ENCODE measurements at regions not wholly inside any gene's neighbourhood (a gene's known extent, or its start where the extent isn't known, plus 50 kb on each side); places are given as distances from the start of the nearest gene placed in this dataset.

DNA sequence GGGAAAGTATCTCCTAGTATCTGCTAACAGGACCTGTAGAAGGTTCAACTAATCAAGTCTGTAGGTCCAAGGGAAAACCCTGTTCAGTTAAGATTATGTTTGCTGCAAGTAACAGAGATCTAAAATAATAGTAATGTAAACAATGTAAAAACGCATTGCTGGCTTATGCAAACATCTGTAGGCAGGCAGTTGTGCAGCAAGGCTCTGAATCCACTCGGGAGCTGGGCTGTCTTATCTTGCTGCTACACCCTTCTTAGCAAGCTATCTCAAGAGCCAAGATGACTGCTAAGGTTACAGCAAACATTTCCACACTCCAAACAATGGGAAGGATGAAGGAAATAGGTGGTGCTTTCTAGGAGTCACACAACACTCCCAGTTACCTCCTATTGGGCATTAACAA is 397.3 kb upstream of the NRSN1 start:
- peak; percentile 77 for DNase-seq (ENCODE audit: low read depth)
- H3K4me3 ChIP-seq (ENCODE audit: low read depth, low read length) = no peak overlapping the region
- TF ChIP-seq, protein P1, sequence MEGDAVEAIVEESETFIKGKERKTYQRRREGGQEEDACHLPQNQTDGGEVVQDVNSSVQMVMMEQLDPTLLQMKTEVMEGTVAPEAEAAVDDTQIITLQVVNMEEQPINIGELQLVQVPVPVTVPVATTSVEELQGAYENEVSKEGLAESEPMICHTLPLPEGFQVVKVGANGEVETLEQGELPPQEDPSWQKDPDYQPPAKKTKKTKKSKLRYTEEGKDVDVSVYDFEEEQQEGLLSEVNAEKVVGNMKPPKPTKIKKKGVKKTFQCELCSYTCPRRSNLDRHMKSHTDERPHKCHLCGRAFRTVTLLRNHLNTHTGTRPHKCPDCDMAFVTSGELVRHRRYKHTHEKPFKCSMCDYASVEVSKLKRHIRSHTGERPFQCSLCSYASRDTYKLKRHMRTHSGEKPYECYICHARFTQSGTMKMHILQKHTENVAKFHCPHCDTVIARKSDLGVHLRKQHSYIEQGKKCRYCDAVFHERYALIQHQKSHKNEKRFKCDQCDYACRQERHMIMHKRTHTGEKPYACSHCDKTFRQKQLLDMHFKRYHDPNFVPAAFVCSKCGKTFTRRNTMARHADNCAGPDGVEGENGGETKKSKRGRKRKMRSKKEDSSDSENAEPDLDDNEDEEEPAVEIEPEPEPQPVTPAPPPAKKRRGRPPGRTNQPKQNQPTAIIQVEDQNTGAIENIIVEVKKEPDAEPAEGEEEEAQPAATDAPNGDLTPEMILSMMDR (IDR thresholded peaks at IDR 0.05; ENCODE audit: control insufficient read depth, extremely low read depth, insufficient read depth) = no peak

DNA sequence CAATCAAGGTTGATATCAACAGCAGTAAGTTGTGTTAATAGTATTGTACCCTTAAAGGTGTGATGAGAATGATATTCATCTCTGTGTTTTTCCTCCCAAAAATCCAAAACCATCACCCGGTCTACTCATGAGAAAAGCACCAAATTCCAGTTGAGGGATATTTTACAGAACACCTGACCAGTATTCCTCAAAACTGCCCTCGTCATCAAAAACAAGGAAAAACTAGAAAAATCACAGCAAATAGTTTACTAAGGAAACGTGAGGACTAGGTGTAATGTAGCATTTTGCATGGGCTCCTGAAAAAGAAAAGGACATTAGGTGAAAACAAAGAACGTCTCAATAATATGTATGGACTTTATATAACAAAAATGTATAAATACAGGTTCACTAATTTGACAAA is 394.4 kb upstream of the NRSN1 start:
- TF ChIP-seq, protein P1 (IDR thresholded peaks at IDR 0.05; ENCODE audit: control insufficient read depth, extremely low read depth, insufficient read depth) = no peak
- no peak for DNase-seq (ENCODE audit: low read depth)
- no peak overlapping the region for H3K4me3 ChIP-seq (ENCODE audit: low read depth, low read length)

DNA sequence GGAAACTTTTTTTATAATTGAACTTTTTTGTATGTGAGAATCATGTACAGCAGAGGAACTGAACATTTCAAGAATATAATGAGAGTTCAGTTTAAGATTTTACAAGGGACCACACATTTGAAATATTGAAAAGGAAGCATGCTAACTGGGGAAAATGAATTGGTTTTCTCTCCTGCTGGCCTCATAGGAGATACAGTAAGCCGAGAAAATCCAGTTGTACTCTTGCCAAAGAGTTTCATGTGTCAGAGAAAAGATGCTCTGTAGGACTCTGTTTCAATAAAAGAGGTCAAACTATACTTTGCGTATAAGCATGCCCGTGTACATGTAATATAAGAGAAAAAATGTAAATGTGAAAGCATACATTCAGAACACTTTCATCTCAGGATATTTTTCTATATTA is 393.5 kb upstream of the NRSN1 start:
- no peak overlapping the region for H3K4me3 ChIP-seq (ENCODE audit: low read depth, low read length)
- no peak for DNase-seq (ENCODE audit: low read depth)
- TF ChIP-seq, protein P1 (IDR thresholded peaks at IDR 0.05; ENCODE audit: control insufficient read depth, extremely low read depth, insufficient read depth) = no peak

DNA sequence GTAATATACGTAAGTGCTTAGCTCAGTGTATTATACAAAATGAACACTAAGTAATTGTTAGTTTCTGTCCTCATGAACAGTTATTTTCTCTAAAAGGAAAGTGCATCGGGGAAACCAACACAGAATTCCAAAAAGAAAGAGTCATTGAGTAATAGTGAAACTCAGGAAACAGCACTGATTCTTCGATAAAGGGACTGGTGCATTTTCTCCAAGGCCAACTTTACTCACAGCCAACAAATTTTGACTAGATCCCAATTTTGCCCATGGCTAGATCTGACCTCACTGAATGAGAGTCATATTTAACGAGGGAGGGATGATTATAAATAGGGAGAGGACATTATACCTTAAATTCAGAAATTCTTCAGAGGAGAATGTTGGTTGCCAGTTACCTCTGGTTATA is 390.9 kb upstream of the NRSN1 start:
- no peak overlapping the region for H3K4me3 ChIP-seq (ENCODE audit: low read depth, low read length)
- TF ChIP-seq, protein P1 (IDR thresholded peaks at IDR 0.05; ENCODE audit: control insufficient read depth, extremely low read depth, insufficient read depth) = no peak
- DNase-seq (ENCODE audit: low read depth) = no peak

DNA sequence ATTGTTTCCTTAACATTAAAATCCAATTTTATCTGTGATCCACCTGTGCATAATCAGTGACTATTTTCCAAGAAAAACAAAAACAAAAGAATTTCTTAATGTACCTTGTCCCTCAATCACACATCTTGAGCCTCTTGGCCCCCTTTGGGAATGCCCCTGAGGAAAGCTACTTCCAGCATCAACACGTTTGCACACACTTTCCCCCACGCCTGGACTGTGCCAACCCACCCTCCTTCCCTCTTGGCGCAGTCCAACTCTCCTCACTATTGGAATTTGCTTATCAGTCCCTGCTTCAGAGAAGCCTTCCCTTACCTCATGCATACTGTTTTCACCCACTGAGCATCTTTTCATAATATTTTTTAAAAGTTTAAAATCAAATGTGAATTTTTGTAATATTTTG is 389.4 kb upstream of the NRSN1 start:
- TF ChIP-seq, protein P1 (IDR thresholded peaks at IDR 0.05; ENCODE audit: control insufficient read depth, extremely low read depth, insufficient read depth) = no peak
- no peak overlapping the region for H3K4me3 ChIP-seq (ENCODE audit: low read depth, low read length)
- no peak for DNase-seq (ENCODE audit: low read depth)

DNA sequence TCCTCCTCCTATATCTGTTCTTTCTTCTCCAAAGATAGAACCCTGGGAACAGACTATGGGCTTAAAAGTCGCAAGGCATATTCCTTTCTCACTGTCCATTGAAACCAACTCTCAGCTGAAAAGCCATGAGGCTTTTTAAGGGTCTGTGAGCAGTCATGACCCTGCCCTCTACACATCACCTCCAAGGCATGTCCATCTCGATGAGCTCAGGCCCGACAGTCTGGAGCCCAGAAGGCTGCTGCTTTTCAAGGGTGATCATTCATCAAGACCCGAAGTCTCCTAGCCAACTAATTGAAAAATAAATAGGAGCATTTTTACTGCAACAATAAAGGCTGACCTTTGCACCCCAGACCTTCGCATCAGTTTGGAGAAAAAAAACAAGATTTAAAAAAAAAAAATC is 378.8 kb upstream of the NRSN1 start:
- DNase-seq (ENCODE audit: low read depth) = no peak
- TF ChIP-seq, protein P1 (IDR thresholded peaks at IDR 0.05; ENCODE audit: control insufficient read depth, extremely low read depth, insufficient read depth) = no peak
- no peak overlapping the region for H3K4me3 ChIP-seq (ENCODE audit: low read depth, low read length)

DNA sequence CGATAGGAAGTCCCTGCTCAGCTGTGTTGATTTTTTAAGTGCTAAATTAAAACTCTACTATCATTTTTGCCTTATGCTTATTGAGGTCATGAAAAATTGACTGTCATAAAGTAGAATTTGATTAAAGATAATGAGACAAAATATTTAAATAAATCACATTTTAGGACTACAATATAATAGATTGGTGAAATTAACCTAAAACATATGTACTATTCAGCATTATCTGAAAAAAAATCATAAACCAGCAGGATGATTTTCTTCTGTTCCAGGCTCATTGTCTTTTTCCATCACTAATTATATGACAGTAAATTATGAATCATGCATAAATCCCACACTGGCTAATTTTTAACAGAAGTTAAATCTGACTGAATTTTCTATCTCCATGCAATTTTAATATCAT is 373.6 kb upstream of the NRSN1 start:
- TF ChIP-seq, protein P1 (IDR thresholded peaks at IDR 0.05; ENCODE audit: control insufficient read depth, extremely low read depth, insufficient read depth) = no peak
- no peak for DNase-seq (ENCODE audit: low read depth)
- H3K4me3 ChIP-seq (ENCODE audit: low read depth, low read length) = no peak overlapping the region

All from LNCaP clone FGC (cell line).